Astrocyte (in vitro differentiated cells and primary cell): ENCODE measurements at regions not wholly inside any gene's neighbourhood (a gene's known extent, or its start where the extent isn't known, plus 50 kb on each side); places are given as distances from the start of the nearest gene placed in this dataset.
A peak's percentile ranks its signal among the peaks of the same experiment; 100 is the strongest.

Experiments
- DNase-seq: peaks from one replicate; pipeline ENCODE4 v3.0.0-alpha.2; 2010; ENCODE audit warnings: low read depth
- FAIRE-seq: peaks from 2 replicates; lab custom pipeline; 2011; peaks lifted over from hg19 to GRCh38; lab: Jason Lieb, UNC
- H2AFZ ChIP-seq: 2 replicates; pipeline ENCODE4 v1.6.0; 2012; ENCODE audit warnings: low read depth, low read length, inconsistent platforms
- H3K27ac ChIP-seq: 2 replicates; pipeline ENCODE4 v1.5.1; 2011; ENCODE audit warnings: low read depth, low read length, inconsistent platforms
- H3K27me3 ChIP-seq: 2 replicates; pipeline ENCODE4 v1.6.0; 2011; ENCODE audit warnings: low read length, inconsistent platforms; ENCODE audit not compliant: insufficient read depth
- H3K36me3 ChIP-seq: 2 replicates; pipeline ENCODE4 v1.5.1; 2011; ENCODE audit warnings: low read length, inconsistent platforms; ENCODE audit not compliant: insufficient read depth
- H3K4me1 ChIP-seq: 2 replicates; pipeline ENCODE4 v1.5.1; 2011; ENCODE audit warnings: low read length, inconsistent platforms; ENCODE audit not compliant: insufficient read depth
- H3K4me2 ChIP-seq: 2 replicates; pipeline ENCODE4 v1.6.0; 2012; ENCODE audit warnings: low read length, inconsistent platforms
- H3K4me3 ChIP-seq: 2 replicates; pipeline ENCODE4 v1.5.1; 2011; ENCODE audit warnings: low read depth, mild to moderate bottlenecking, low read length, inconsistent platforms; ENCODE audit not compliant: insufficient read depth
- H3K79me2 ChIP-seq: 2 replicates; pipeline ENCODE4 v1.6.0; 2012; ENCODE audit warnings: mild to moderate bottlenecking, low read length, inconsistent platforms; ENCODE audit not compliant: insufficient read depth
- H3K9ac ChIP-seq: 2 replicates; pipeline ENCODE4 v1.6.0; 2012; ENCODE audit warnings: mild to moderate bottlenecking, low read length, inconsistent platforms
- H3K9me3 ChIP-seq: 2 replicates; pipeline ENCODE4 v1.5.1; 2012; ENCODE audit warnings: low read depth, mild to moderate bottlenecking, low read length, inconsistent platforms; ENCODE audit not compliant: insufficient read depth
- H4K20me1 ChIP-seq: 2 replicates; pipeline ENCODE4 v1.6.0; 2012; ENCODE audit warnings: low read length, inconsistent platforms; ENCODE audit not compliant: insufficient read depth
- H3K27ac Mint-ChIP-seq: one replicate; pipeline ENCODE4 v1.8.0; 2021; ENCODE audit warnings: mild to moderate bottlenecking, mixed read lengths; ENCODE audit not compliant: unreplicated experiment
- H3K27me3 Mint-ChIP-seq: one replicate; pipeline ENCODE4 v1.8.0; 2021; ENCODE audit warnings: low read depth, mixed read lengths; ENCODE audit not compliant: unreplicated experiment
- H3K36me3 Mint-ChIP-seq: one replicate; pipeline ENCODE4 v1.8.0; 2021; ENCODE audit warnings: low read depth, mixed read lengths; ENCODE audit not compliant: unreplicated experiment
- H3K4me1 Mint-ChIP-seq: one replicate; pipeline ENCODE4 v1.8.0; 2021; ENCODE audit warnings: low read depth, mixed read lengths; ENCODE audit not compliant: unreplicated experiment
- H3K4me3 Mint-ChIP-seq: one replicate; pipeline ENCODE4 v1.8.0; 2021; ENCODE audit warnings: mild to moderate bottlenecking, moderate library complexity, mixed read lengths; ENCODE audit not compliant: unreplicated experiment
- H3K9me3 Mint-ChIP-seq: one replicate; pipeline ENCODE4 v1.8.0; 2021; ENCODE audit warnings: mild to moderate bottlenecking, mixed read lengths; ENCODE audit not compliant: unreplicated experiment
- EZH2 ChIP-seq: IDR thresholded peaks from 2 replicates; pipeline ENCODE4 v1.6.1; 2012; ENCODE audit warnings: mild to moderate bottlenecking, low read length, inconsistent platforms; ENCODE audit not compliant: insufficient read depth
- TF ChIP-seq, protein P1 (sequence below): IDR thresholded peaks from 2 replicates; pipeline ENCODE4 v1.5.1; 2011; ENCODE audit warnings: low read depth, mild to moderate bottlenecking, inconsistent platforms, low read length, moderate library complexity; ENCODE audit not compliant: insufficient read depth

DNA sequence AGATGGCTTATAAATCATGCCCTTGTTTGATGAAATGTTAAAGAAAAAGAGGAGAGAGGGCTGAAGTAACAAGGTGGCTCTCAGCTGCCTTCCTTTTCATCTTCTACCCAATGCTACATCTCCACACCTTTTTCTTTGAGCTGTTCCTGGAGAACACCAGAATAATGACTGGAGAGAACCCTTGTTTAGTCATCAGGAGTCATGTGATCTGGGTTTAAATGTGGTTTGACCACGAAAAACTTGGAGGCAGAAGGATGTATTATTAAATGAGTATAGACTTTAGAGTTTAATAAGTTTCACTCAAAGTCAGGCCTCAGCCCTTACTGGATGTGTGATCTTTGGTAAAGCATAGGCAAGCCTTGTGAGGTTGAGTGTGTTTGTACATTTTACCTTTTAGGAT, 230.3 kb upstream of the TBL1XR1 start:
- peak; percentile 49 for FAIRE-seq
- Histone ChIP-seq H3K36me3 (no peaks in the 10 kb centered on the region), H3K4me2 (no peak overlapping the region), H2AFZ (no peak overlapping the region), H3K4me1 (peaks cover 6% of the 10 kb centered on the region), H3K27ac (no peak overlapping the region), H4K20me1 (no peaks in the 10 kb centered on the region), H3K9me3 (no peaks in the 10 kb centered on the region), H3K4me3 (no peak overlapping the region), H3K9ac (no peak overlapping the region), H3K27me3 (no peaks in the 10 kb centered on the region), H3K79me2 (no peaks in the 10 kb centered on the region)
- Mint-ChIP-seq H3K27ac (no peak overlapping the region), H3K36me3 (no peaks in the 10 kb centered on the region), H3K27me3 (peaks cover 5% of the 10 kb centered on the region), H3K9me3 (peaks cover 5% of the 10 kb centered on the region), H3K4me3 (no peak overlapping the region), H3K4me1 (peaks cover 12% of the 10 kb centered on the region)
- TF ChIP-seq, protein P1, sequence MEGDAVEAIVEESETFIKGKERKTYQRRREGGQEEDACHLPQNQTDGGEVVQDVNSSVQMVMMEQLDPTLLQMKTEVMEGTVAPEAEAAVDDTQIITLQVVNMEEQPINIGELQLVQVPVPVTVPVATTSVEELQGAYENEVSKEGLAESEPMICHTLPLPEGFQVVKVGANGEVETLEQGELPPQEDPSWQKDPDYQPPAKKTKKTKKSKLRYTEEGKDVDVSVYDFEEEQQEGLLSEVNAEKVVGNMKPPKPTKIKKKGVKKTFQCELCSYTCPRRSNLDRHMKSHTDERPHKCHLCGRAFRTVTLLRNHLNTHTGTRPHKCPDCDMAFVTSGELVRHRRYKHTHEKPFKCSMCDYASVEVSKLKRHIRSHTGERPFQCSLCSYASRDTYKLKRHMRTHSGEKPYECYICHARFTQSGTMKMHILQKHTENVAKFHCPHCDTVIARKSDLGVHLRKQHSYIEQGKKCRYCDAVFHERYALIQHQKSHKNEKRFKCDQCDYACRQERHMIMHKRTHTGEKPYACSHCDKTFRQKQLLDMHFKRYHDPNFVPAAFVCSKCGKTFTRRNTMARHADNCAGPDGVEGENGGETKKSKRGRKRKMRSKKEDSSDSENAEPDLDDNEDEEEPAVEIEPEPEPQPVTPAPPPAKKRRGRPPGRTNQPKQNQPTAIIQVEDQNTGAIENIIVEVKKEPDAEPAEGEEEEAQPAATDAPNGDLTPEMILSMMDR: no peak
- TF ChIP-seq EZH2: no peak
- peak; percentile 73 for DNase-seq

DNA sequence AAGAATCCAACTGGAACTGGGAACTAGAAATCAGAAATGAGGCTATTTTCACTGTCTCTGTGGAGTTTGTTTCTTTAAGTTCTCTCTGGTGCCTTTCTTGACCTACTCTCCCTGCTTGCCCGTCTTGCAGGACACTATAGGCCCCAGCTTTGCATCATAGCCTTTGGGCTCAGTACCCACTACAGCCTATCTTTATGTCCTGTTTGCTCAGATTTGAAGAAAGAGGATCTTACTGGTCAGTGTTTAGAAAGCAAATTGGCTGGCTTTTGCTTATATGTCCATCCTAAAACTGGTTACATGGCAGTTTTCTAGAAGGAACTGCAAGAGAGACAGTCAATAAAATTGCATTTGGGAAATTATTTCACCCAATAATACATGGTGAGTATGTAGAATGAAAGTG, 231.8 kb upstream of the TBL1XR1 start:
- peaks cover 7% of the 10 kb centered on the region for H3K9me3 Mint-ChIP-seq
- Histone ChIP-seq H3K4me1 (peaks cover 6% of the 10 kb centered on the region), H3K9ac (no peak overlapping the region), H3K4me3 (no peak overlapping the region), H3K79me2 (no peaks in the 10 kb centered on the region), H2AFZ (no peak overlapping the region), H3K4me2 (no peak overlapping the region), H3K9me3 (no peaks in the 10 kb centered on the region), H4K20me1 (no peaks in the 10 kb centered on the region), H3K27me3 (no peaks in the 10 kb centered on the region), H3K36me3 (no peaks in the 10 kb centered on the region), H3K27ac (no peak overlapping the region)
- no peak overlapping the region for H3K27ac Mint-ChIP-seq
- no peaks in the 10 kb centered on the region for H3K36me3 Mint-ChIP-seq
- no peak for TF ChIP-seq EZH2
- TF ChIP-seq, protein P1: no peak
- H3K27me3 Mint-ChIP-seq: no peaks in the 10 kb centered on the region
- DNase-seq: no peak
- peaks cover 12% of the 10 kb centered on the region for H3K4me1 Mint-ChIP-seq
- no peak for FAIRE-seq
- no peak overlapping the region for H3K4me3 Mint-ChIP-seq

DNA sequence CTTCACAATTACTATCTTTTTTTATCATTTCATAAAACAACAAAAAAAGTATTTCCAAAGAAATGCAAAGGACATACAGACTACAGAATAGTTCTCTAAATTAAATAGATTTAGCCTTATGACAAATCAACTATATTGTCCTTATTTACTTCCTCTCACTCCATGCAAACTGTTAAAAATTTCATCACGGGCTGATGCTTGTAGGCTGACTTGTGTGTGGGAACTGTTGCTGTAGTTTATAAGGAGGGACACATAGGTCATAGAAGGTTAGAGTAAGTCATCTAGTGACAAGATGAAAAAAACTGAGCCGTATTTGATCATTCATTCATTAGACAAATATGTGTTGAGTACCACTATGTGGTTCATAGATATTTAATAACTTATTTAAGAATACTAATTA, 232.5 kb upstream of the TBL1XR1 start:
- H2AFZ ChIP-seq: no peak overlapping the region
- TF ChIP-seq EZH2: no peak
- TF ChIP-seq, protein P1: no peak
- peaks cover 6% of the 10 kb centered on the region for H3K4me1 ChIP-seq
- H3K9me3 Mint-ChIP-seq: peaks cover 7% of the 10 kb centered on the region
- H3K4me3 ChIP-seq: no peak overlapping the region
- H3K79me2 ChIP-seq: no peaks in the 10 kb centered on the region
- H3K9ac ChIP-seq: no peak overlapping the region
- H3K4me3 Mint-ChIP-seq: no peak overlapping the region
- H3K9me3 ChIP-seq: no peaks in the 10 kb centered on the region
- H3K36me3 ChIP-seq: no peaks in the 10 kb centered on the region
- DNase-seq (no peak), FAIRE-seq (no peak)
- H3K27ac Mint-ChIP-seq: no peak overlapping the region
- H3K36me3 Mint-ChIP-seq: no peaks in the 10 kb centered on the region
- peaks cover 12% of the 10 kb centered on the region for H3K4me1 Mint-ChIP-seq
- no peaks in the 10 kb centered on the region for H3K27me3 Mint-ChIP-seq
- no peak overlapping the region for H3K4me2 ChIP-seq
- H3K27ac ChIP-seq: no peak overlapping the region
- no peaks in the 10 kb centered on the region for H3K27me3 ChIP-seq
- H4K20me1 ChIP-seq: no peaks in the 10 kb centered on the region
